IMR-90 (cell line): ENCODE measurements at regions not wholly inside any gene's neighbourhood (a gene's known extent, or its start where the extent isn't known, plus 50 kb on each side); places are given as distances from the start of the nearest gene placed in this dataset.

Source experiments
- ATAC-seq: fragments of 200-7000 bp; cut with Tn5 transposase; 2 replicates; pipeline ENCODE4 v1.9.1; 2020; ENCODE audit warnings: low read depth, mild to moderate bottlenecking, moderate library complexity
- BruUV-seq: library from RNA; stranded (reverse); fragments of 400-500 nt; replicated peaks from 2 replicates; lab custom pipeline; 2021; lab: Mats Ljungman, UMichigan
- CTCF ChIA-PET: fragments of 300-600 bp; formaldehyde crosslinking; extraction: SDS; loops from one replicate; lab custom pipeline; 2021; ENCODE audit warnings: antibody characterized with exemption; lab: Yijun Ruan, JAX
- POLR2A ChIA-PET: fragments of 300-600 bp; sonication (Branson Sonifier 250); formaldehyde crosslinking; loops from one replicate; lab custom pipeline; 2022; ENCODE audit warnings: antibody characterized with exemption; ENCODE audit not compliant: unreplicated experiment; lab: Charles Lee
- DNase-seq: peaks from one replicate; pipeline ENCODE4 v3.0.0; 2013
- H2AFZ ChIP-seq: replicated peaks from 2 replicates; pipeline ENCODE3; 2013; ENCODE audit warnings: low read length, mild to moderate bottlenecking; ENCODE audit not compliant: poor library complexity
- H2AK5ac ChIP-seq: 2 replicates; pipeline ENCODE4 v1.6.1; 2013; ENCODE audit warnings: low read depth, low read length, inconsistent platforms
- H2AK9ac ChIP-seq: replicated peaks from 2 replicates; pipeline ENCODE3; 2013; ENCODE audit warnings: mild to moderate bottlenecking, low read depth, low read length, moderate library complexity; ENCODE audit not compliant: poor library complexity
- H2BK120ac ChIP-seq: 2 replicates; pipeline ENCODE4 v1.6.1; 2013; ENCODE audit warnings: low read depth, low read length, inconsistent platforms
- H2BK15ac ChIP-seq: 3 replicates; pipeline ENCODE4 v1.6.1; 2013; ENCODE audit warnings: low read depth, low read length, inconsistent platforms
- H2BK20ac ChIP-seq: 2 replicates; pipeline ENCODE4 v1.6.1; 2013; ENCODE audit warnings: low read depth, mild to moderate bottlenecking, inconsistent platforms, low read length, moderate library complexity
- H2BK5ac ChIP-seq: 2 replicates; pipeline ENCODE4 v1.6.1; 2013; ENCODE audit warnings: mild to moderate bottlenecking, low read depth, low read length, inconsistent platforms; ENCODE audit not compliant: poor library complexity, severe bottlenecking
- H3K14ac ChIP-seq: replicated peaks from 2 replicates; pipeline ENCODE4 v1.6.1; 2013; ENCODE audit warnings: low read depth, low read length, inconsistent platforms
- H3K18ac ChIP-seq: 2 replicates; pipeline ENCODE4 v1.6.1; 2013; ENCODE audit warnings: low read depth, low read length, control low read depth
- H3K23ac ChIP-seq: 2 replicates; pipeline ENCODE4 v1.6.1; 2013; ENCODE audit warnings: low read depth, low read length, inconsistent platforms
- H3K27ac ChIP-seq: 2 replicates; pipeline ENCODE4 v1.5.1; 2013; ENCODE audit warnings: mild to moderate bottlenecking, control low read depth, low read length; ENCODE audit not compliant: insufficient read depth
- H3K27me3 ChIP-seq: 2 replicates; pipeline ENCODE4 v1.6.1; 2013; ENCODE audit warnings: low read length; ENCODE audit not compliant: control insufficient read depth, insufficient read depth
- H3K36me3 ChIP-seq: 2 replicates; pipeline ENCODE4 v1.6.1; 2013; ENCODE audit warnings: low read length, mixed read lengths; ENCODE audit not compliant: control insufficient read depth, insufficient read depth
- H3K4ac ChIP-seq: 2 replicates; pipeline ENCODE4 v1.6.1; 2013; ENCODE audit warnings: low read depth, low read length, inconsistent platforms
- H3K4me1 ChIP-seq: 2 replicates; pipeline ENCODE4 v1.6.1; 2013; ENCODE audit warnings: low read length, mixed read lengths; ENCODE audit not compliant: control insufficient read depth, insufficient read depth
- H3K4me2 ChIP-seq: 2 replicates; pipeline ENCODE4 v1.6.1; 2013; ENCODE audit warnings: low read depth, mild to moderate bottlenecking, control low read depth, low read length, moderate library complexity
- H3K4me3 ChIP-seq: 2 replicates; pipeline ENCODE4 v1.5.1; 2013; ENCODE audit warnings: low read depth, mild to moderate bottlenecking, control low read depth, low read length, moderate library complexity; ENCODE audit not compliant: insufficient read depth
- H3K56ac ChIP-seq: 2 replicates; pipeline ENCODE4 v1.6.1; 2013; ENCODE audit warnings: low read length, inconsistent platforms; ENCODE audit not compliant: insufficient read depth; ENCODE audit errors: extremely low read depth
- H3K79me1 ChIP-seq, 2 experiments: 2 replicates each; pipeline ENCODE4 v1.6.1; 2013; ENCODE audit warnings: low read length in 2 of 2, inconsistent platforms in 1 of 2, low read depth in 1 of 2
- H3K9ac ChIP-seq: 2 replicates; pipeline ENCODE4 v1.6.1; 2013; ENCODE audit warnings: low read depth, low read length, control low read depth
- H3K9me1 ChIP-seq: 2 replicates; pipeline ENCODE4 v1.6.1; 2013; ENCODE audit warnings: low read length, inconsistent platforms; ENCODE audit not compliant: insufficient read depth
- H3K9me3 ChIP-seq: 2 replicates; pipeline ENCODE4 v1.6.1; 2013; ENCODE audit warnings: low read length; ENCODE audit not compliant: control insufficient read depth, insufficient read depth
- H4K20me1 ChIP-seq: 2 replicates; pipeline ENCODE4 v1.6.1; 2013; ENCODE audit warnings: low read length, inconsistent platforms; ENCODE audit not compliant: insufficient read depth
- H4K5ac ChIP-seq: 2 replicates; pipeline ENCODE4 v1.6.1; 2013; ENCODE audit warnings: mild to moderate bottlenecking, low read depth, low read length, control low read depth
- H4K8ac ChIP-seq, 2 experiments: 2 replicates each; pipeline ENCODE4 v1.6.1; 2013; ENCODE audit warnings: low read depth in 2 of 2, low read length in 2 of 2, control low read depth in 1 of 2, inconsistent platforms in 1 of 2
- H4K91ac ChIP-seq: 2 replicates; pipeline ENCODE4 v1.6.1; 2013; ENCODE audit warnings: low read depth, low read length, inconsistent platforms; ENCODE audit not compliant: insufficient read depth
- BHLHE40 ChIP-seq: fragments of 150-350 bp; IDR thresholded peaks from 2 replicates; pipeline ENCODE4 v1.6.1; 2016; ENCODE audit warnings: mild to moderate bottlenecking, low read depth, low read length
- CEBPB ChIP-seq: IDR thresholded peaks from 2 replicates; pipeline ENCODE4 v1.6.1; 2012; ENCODE audit warnings: low read depth, low read length, improper control_type of control experiment
- CHD1 ChIP-seq: IDR thresholded peaks from 2 replicates; pipeline ENCODE4 v1.6.1; 2012; ENCODE audit warnings: low read depth, low read length, improper control_type of control experiment
- CTCF ChIP-seq: conservative IDR thresholded peaks from 2 replicates; pipeline ENCODE4 v1.5.1; 2012; ENCODE audit warnings: mild to moderate bottlenecking, low read depth, low read length, improper control_type of control experiment
- ELK1 ChIP-seq: fragments of 150-350 bp; IDR thresholded peaks from 2 replicates; pipeline ENCODE4 v1.6.1; 2016; ENCODE audit warnings: low read depth, mild to moderate bottlenecking, low read length, moderate library complexity, borderline replicate concordance
- FOS ChIP-seq: fragments of 150-350 bp; IDR thresholded peaks from 2 replicates; pipeline ENCODE4 v1.6.1; 2016; ENCODE audit warnings: low read depth, low read length
- MAFK ChIP-seq: IDR thresholded peaks from 2 replicates; pipeline ENCODE4 v1.6.1; 2012; ENCODE audit warnings: low read depth, low read length, improper control_type of control experiment
- MAZ ChIP-seq: IDR thresholded peaks from 2 replicates; pipeline ENCODE4 v1.6.1; 2012; ENCODE audit warnings: low read depth, mild to moderate bottlenecking, low read length, improper control_type of control experiment, moderate library complexity, borderline replicate concordance
- MXI1 ChIP-seq: IDR thresholded peaks from 2 replicates; pipeline ENCODE4 v1.6.1; 2012; ENCODE audit warnings: low read depth, mild to moderate bottlenecking, low read length, moderate library complexity, borderline replicate concordance
- NFE2L2 ChIP-seq: fragments of 150-350 bp; IDR thresholded peaks from 2 replicates; pipeline ENCODE4 v1.6.1; 2016; ENCODE audit warnings: low read depth, mild to moderate bottlenecking, low read length
- POLR2A ChIP-seq: IDR thresholded peaks from 2 replicates; pipeline ENCODE4 v1.6.1; 2012; ENCODE audit warnings: mild to moderate bottlenecking, low read depth, low read length
- RAD21 ChIP-seq: IDR thresholded peaks from 2 replicates; pipeline ENCODE4 v1.6.1; 2012; ENCODE audit warnings: low read length, improper control_type of control experiment
- RCOR1 ChIP-seq: IDR thresholded peaks from 2 replicates; pipeline ENCODE4 v1.6.1; 2012; ENCODE audit warnings: mild to moderate bottlenecking, low read length, improper control_type of control experiment; ENCODE audit not compliant: insufficient replicate concordance
- RFX5 ChIP-seq: IDR thresholded peaks from 2 replicates; pipeline ENCODE4 v1.8.0; 2012; ENCODE audit warnings: low read depth, mild to moderate bottlenecking, low read length, moderate library complexity
- SMC3 ChIP-seq: fragments of 150-350 bp; IDR thresholded peaks from 2 replicates; pipeline ENCODE4 v1.6.1; 2016; ENCODE audit warnings: low read depth, mild to moderate bottlenecking, antibody characterized with exemption, low read length, moderate library complexity
- USF2 ChIP-seq: fragments of 150-350 bp; IDR thresholded peaks from 2 replicates; pipeline ENCODE4 v1.6.1; 2017; ENCODE audit warnings: mild to moderate bottlenecking, antibody characterized with exemption, low read length, low read depth
- WGBS, 2 experiments: methylation state at CpG; one replicate each; pipeline versions ENCODE4 v1.1.5 to v1.1.7; 2013; ENCODE audit warnings: missing lambda C conversion rate in 2 of 2; ENCODE audit not compliant: insufficient read length in 1 of 2; ENCODE audit errors: extremely low coverage in 2 of 2; 5-methylcytosine and 5-hydroxymethylcytosine counted together
- dilution Hi-C: fragments of 300-500 bp; cut with HindIII; formaldehyde crosslinking; loops from one replicate; pipeline ENCODE4 v1.14.3; 2018; ENCODE audit warnings: low sequenced_read_pairs; ENCODE audit not compliant: unreplicated experiment
- in situ Hi-C: fragments of 300-500 bp; cut with MboI; formaldehyde crosslinking; loops from 3 replicates; pipeline ENCODE4 v1.14.3; 2019; ENCODE audit warnings: low sequenced_read_pairs, inconsistent platforms, mixed read lengths
- intact Hi-C: fragments of 100-400 bp; cut with micrococcal nuclease; formaldehyde crosslinking; loops from 2 replicates; pipeline ENCODE4 v1.10.0; 2022

GRCh38 chr11:29844031-29844430 is 172.8 kb downstream of the KCNA4 start:
- Histone ChIP-seq H3K23ac (no peak overlapping the region), H3K27ac (no peak overlapping the region), H3K4me2 (no peak overlapping the region), H4K20me1 (no peaks in the 10 kb centered on the region), H2BK120ac (no peak overlapping the region), H4K91ac (no peak overlapping the region), H3K4me1 (no peaks in the 10 kb centered on the region), H3K18ac (no peak overlapping the region), H3K4ac (no peak overlapping the region), H3K27me3 (no peaks in the 10 kb centered on the region), H4K8ac (no peak overlapping the region), H3K9ac (no peak overlapping the region), H3K9me1 (no peaks in the 10 kb centered on the region), H2AFZ (no peak overlapping the region), H3K14ac (no peak overlapping the region), H2BK15ac (no peak overlapping the region), H2BK20ac (no peak overlapping the region), H3K36me3 (no peaks in the 10 kb centered on the region), H3K56ac (no peak overlapping the region), H3K4me3 (no peak overlapping the region), H2AK5ac (no peak overlapping the region), H4K5ac (no peak overlapping the region), H2BK5ac (no peak overlapping the region), H3K9me3 (no peaks in the 10 kb centered on the region), H2AK9ac (no peak overlapping the region), H3K79me1 (no peaks in the 10 kb centered on the region)
- dilution Hi-C loops (no loop called here), in situ Hi-C loops (no loop called here), intact Hi-C loops (no loop called here)
- no TSS peak for BruUV-seq
- ChIA-PET POLR2A (no interaction called here), CTCF (no interaction called here)
- WGBS, 2 experiments = no CpG with 5 or more reads among the region's 3 CpGs
- TF ChIP-seq USF2 (no peak), RCOR1 (no peak), RAD21 (no peak), CTCF (no peak), SMC3 (no peak), ELK1 (no peak), NFE2L2 (no peak), CEBPB (no peak), RFX5 (no peak), MAZ (no peak), MAFK (no peak), MXI1 (no peak), CHD1 (no peak), BHLHE40 (no peak), POLR2A (no peak), FOS (no peak)
- no peak for DNase-seq
- ATAC-seq = no peak
